GM18909 (cell line): ENCODE measurements at regions not wholly inside any gene's neighbourhood (a gene's known extent, or its start where the extent isn't known, plus 50 kb on each side); places are given as distances from the start of the nearest gene placed in this dataset.

Experiments used
- ATAC-seq: cut with Tn5 transposase; IDR thresholded peaks from one replicate; pipeline ENCODE4 v1.9.1; 2021; ENCODE audit warnings: mild to moderate bottlenecking; ENCODE audit not compliant: unreplicated experiment, poor library complexity

- no peak for ATAC-seq
Observed at GRCh38 chr1:193957556-193958095, 771.2 kb upstream of the B3GALT2 start.

- ATAC-seq = no peak
Observed at GRCh38 chr1:193952778-193953374, 766.5 kb upstream of the B3GALT2 start.

GRCh38 chr1:193951984-193952383 lies 765.6 kb upstream of the B3GALT2 start:
- no peak for ATAC-seq

GRCh38 chr1:193944454-193944853 lies 758.0 kb upstream of the B3GALT2 start:
- no peak for ATAC-seq

GRCh38 chr1:193940176-193940575 lies 753.8 kb upstream of the B3GALT2 start:
- no peak for ATAC-seq

- ATAC-seq = no peak
Observed at GRCh38 chr1:193939585-193939984, 753.2 kb upstream of the B3GALT2 start.

GRCh38 chr1:193937308-193937707 lies 750.9 kb upstream of the B3GALT2 start:
- ATAC-seq = no peak

GRCh38 chr1:193932979-193933378 lies 746.6 kb upstream of the B3GALT2 start:
- no peak for ATAC-seq

- ATAC-seq = no peak
Observed at GRCh38 chr1:193931356-193931755, 744.9 kb upstream of the B3GALT2 start.

GRCh38 chr1:193929374-193930033 lies 743.1 kb upstream of the B3GALT2 start:
- no peak for ATAC-seq

GRCh38 chr1:193927550-193927949 lies 741.1 kb upstream of the B3GALT2 start:
- no peak for ATAC-seq

- no peak for ATAC-seq
Observed at GRCh38 chr1:193926956-193927355, 740.5 kb upstream of the B3GALT2 start.

GRCh38 chr1:193919827-193920226 lies 733.4 kb upstream of the B3GALT2 start:
- ATAC-seq = no peak

- no peak for ATAC-seq
Observed at GRCh38 chr1:193916452-193916851, 730.0 kb upstream of the B3GALT2 start.

- ATAC-seq = no peak
Observed at GRCh38 chr1:193914871-193915270, 728.5 kb upstream of the B3GALT2 start.

GRCh38 chr1:193909406-193910082 lies 723.1 kb upstream of the B3GALT2 start:
- no peak for ATAC-seq

GRCh38 chr1:193905288-193906085 lies 719.1 kb upstream of the B3GALT2 start:
- ATAC-seq = no peak

GRCh38 chr1:193891788-193892187 lies 705.4 kb upstream of the B3GALT2 start:
- ATAC-seq = no peak

- ATAC-seq = no peak
Observed at GRCh38 chr1:193890935-193891334, 704.5 kb upstream of the B3GALT2 start.

GRCh38 chr1:193884848-193885558 lies 698.6 kb upstream of the B3GALT2 start:
- ATAC-seq = no peak
